WI38 (cell line): ENCODE measurements at regions not wholly inside any gene's neighbourhood (a gene's known extent, or its start where the extent isn't known, plus 50 kb on each side); places are given as distances from the start of the nearest gene placed in this dataset.

Experiments used
- H3K4me3 ChIP-seq: 2 replicates; pipeline ENCODE4 v1.5.1; 2011; ENCODE audit warnings: low read depth, mild to moderate bottlenecking, control low read depth, low read length
- CTCF ChIP-seq: IDR thresholded peaks from 2 replicates; pipeline ENCODE4 v1.5.1; 2012; ENCODE audit warnings: low read depth, mild to moderate bottlenecking, control low read depth, low read length

- no peak overlapping the region for H3K4me3 ChIP-seq
- TF ChIP-seq CTCF, result no peak
These were observed 523.7 kb downstream of the CCDC171 start for GRCh38 chr9:16076511-16076910.

- H3K4me3 ChIP-seq, result no peak overlapping the region
- no peak for TF ChIP-seq CTCF
These were observed 530.0 kb downstream of the CCDC171 start for GRCh38 chr9:16082796-16083195.

GRCh38 chr9:16085167-16085726, 532.4 kb downstream of the CCDC171 start:
- no peak for TF ChIP-seq CTCF
- no peak overlapping the region for H3K4me3 ChIP-seq

GRCh38 chr9:16090907-16091629, 538.2 kb downstream of the CCDC171 start:
- no peak for TF ChIP-seq CTCF
- H3K4me3 ChIP-seq, result no peak overlapping the region

GRCh38 chr9:16092142-16093091, 539.6 kb downstream of the CCDC171 start:
- no peak overlapping the region for H3K4me3 ChIP-seq
- TF ChIP-seq CTCF, result no peak

GRCh38 chr9:16098306-16098705, 545.5 kb downstream of the CCDC171 start:
- no peak for TF ChIP-seq CTCF
- H3K4me3 ChIP-seq, result no peak overlapping the region
